H7 (cell line): ENCODE measurements at regions not wholly inside any gene's neighbourhood (a gene's known extent, or its start where the extent isn't known, plus 50 kb on each side); places are given as distances from the start of the nearest gene placed in this dataset.
"Not testable (repeated sequence)": the region's sequence is repeated elsewhere in the genome, so short reads cannot be mapped to it uniquely, and the experiment has no call there.

Experiments
- DNase-seq: peaks from one replicate; pipeline ENCODE4 v3.0.0; 2012
- H3K27me3 ChIP-seq: 2 replicates; pipeline ENCODE4 v1.6.0; 2011; ENCODE audit warnings: mild to moderate bottlenecking, low read length; ENCODE audit not compliant: control insufficient read depth, insufficient read depth
- H3K36me3 ChIP-seq: replicated peaks from 2 replicates; pipeline ENCODE4 v1.5.1; 2011; ENCODE audit warnings: low read length; ENCODE audit not compliant: control insufficient read depth, insufficient read depth
- H3K4me3 ChIP-seq: 2 replicates; pipeline ENCODE4 v1.5.1; 2011; ENCODE audit warnings: low read depth, mild to moderate bottlenecking, control low read depth, low read length, moderate library complexity; ENCODE audit not compliant: insufficient read depth

DNA sequence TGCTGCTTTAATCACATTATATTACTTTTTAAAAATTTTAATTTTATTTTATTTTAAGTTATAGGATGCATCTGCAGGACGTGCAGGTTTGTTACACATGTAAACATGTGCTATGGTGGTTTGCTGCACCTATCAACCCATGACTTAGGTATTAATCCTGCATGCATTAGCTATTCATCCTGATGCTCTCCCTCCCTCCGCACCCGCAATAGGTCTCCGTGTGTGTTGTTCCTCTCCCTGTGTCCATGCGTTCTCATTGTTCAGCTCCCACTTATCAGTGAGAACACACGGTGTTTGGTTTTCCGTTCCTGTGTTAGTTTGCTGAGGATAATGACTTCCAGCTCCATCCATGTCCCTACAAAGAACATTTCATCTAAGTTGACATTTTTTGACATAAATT lies 283.2 kb downstream of the CYRIA start:
- H3K27me3 ChIP-seq: no peaks in the 10 kb centered on the region
- no peak overlapping the region for H3K4me3 ChIP-seq
- no peaks in the 10 kb centered on the region for H3K36me3 ChIP-seq
- DNase-seq: no peak

DNA sequence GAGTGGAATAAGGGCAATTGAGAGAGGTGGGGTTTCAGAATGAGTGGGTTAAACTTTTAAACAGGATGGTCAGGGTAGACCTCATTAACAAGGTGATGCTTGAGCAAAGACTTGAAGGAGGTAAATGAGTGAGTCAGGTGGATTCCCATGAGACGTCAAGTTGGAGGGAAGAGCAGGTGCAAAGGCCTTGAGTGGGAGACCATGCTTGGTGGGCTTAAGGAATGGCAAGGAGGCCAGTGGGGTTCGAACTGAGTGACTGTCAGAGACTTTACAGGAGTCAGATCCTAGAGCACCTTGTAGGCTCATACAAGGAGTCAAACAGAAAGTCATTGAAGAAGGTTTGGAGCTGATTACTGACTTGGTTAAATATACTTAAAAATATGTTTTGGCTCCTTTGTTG lies 284.1 kb downstream of the CYRIA start:
- Histone ChIP-seq H3K36me3 (no peaks in the 10 kb centered on the region), H3K4me3 (no peak overlapping the region), H3K27me3 (no peaks in the 10 kb centered on the region)
- DNase-seq: no peak

DNA sequence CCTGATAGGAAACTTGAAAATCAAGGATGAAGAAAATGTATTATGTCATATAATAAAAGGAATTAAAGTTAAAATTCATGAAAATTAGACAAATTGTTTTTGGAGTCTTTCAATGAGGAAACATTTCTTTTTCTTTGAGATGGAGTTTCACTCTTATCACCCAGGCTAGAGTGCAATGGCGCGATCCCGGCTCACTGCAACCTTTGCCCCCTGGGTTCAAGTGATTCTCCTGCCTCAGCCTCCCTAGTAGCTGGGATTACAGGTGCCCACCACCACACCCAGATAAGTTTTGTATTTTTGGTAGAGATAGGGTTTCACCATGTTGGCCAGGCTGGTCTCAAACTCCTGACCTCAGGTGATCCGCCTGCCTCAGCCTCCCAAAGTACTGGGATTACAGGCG lies 285.7 kb downstream of the CYRIA start:
- DNase-seq, H3K4me3 ChIP-seq, H3K36me3 ChIP-seq, H3K27me3 ChIP-seq: not testable (repeated sequence)

DNA sequence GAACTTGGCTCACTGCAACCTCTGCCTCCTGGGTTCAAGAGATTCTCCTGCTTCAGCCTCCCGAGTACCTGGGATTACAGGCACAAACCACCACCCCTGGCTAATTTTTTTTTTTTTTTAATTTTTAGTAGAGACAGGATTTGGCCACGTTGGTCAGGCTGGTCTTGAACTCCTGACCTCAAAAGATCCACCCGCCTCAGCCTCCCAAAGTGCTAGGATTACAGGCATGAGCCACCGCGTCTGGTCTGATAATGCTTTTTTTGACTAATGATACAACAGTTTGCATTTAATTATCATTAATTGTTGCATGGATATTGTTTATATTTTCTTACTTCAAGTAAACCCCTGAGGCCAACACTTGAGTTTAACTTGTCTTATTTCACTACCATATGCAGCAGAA lies 286.6 kb downstream of the CYRIA start:
- H3K36me3 ChIP-seq, DNase-seq, H3K27me3 ChIP-seq, H3K4me3 ChIP-seq: not testable (repeated sequence)

DNA sequence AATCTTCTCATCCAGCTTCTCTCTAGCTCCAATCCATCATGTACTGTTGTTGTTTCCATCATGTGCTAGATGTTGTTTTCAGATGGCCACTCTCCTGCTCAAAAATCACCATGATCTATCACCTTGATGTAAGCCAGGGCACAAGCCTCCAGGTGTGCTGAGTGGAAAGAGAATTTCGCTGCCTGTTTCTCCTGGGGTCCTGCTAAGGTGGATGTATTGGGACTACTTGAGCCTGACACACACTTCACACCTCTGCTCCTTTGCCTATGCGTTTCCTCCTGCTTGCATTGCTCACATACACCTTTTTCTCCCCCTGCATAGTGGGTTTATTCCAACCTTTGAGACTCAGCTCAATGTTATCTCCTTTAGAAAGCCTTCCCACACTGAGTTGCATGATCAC lies 287.6 kb downstream of the CYRIA start:
- no peaks in the 10 kb centered on the region for H3K27me3 ChIP-seq
- H3K4me3 ChIP-seq: no peak overlapping the region
- no peaks in the 10 kb centered on the region for H3K36me3 ChIP-seq
- DNase-seq: no peak

DNA sequence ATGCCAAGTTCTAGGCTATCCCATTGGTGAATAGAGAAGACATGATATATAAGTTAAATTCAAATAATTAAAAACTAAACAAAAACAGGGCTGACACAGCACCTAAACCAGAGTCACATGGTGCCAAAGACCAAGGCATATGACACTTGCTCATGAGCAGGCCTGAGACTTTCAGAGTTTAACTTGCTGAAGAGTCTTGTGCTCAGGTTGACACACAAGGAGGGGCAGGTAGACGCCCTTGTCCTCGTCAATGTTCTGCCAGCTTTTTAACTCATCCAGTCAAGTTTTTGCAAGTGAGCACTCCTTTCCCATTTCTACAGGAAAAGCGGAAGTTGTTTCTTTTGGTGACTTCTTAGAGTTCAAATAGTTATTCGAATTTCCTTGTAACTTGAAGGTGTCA lies 289.7 kb downstream of the CYRIA start:
- no peak overlapping the region for H3K4me3 ChIP-seq
- H3K36me3 ChIP-seq: no peaks in the 10 kb centered on the region
- no peak for DNase-seq
- H3K27me3 ChIP-seq: no peaks in the 10 kb centered on the region

DNA sequence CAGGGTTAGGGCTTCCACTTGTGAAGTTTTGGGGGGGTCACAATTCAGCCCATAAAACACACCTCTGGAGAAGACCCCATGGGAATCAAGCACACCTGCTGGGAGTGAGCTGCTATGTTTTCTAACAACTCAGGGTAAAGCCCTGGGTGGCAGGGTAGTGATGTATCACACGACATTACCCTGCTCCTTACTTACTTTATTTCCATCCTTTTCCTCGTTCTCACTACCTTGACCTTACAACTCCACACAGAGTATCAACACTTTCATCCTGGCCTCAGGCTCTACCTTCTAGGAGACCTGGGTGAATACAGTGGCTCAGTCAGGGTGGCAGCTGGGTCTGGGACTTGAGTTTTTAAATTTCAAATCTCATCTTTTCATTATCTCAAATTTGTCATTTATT lies 290.3 kb downstream of the CYRIA start:
- DNase-seq: no peak
- Histone ChIP-seq H3K27me3 (no peaks in the 10 kb centered on the region), H3K36me3 (no peaks in the 10 kb centered on the region), H3K4me3 (no peak overlapping the region)

DNA sequence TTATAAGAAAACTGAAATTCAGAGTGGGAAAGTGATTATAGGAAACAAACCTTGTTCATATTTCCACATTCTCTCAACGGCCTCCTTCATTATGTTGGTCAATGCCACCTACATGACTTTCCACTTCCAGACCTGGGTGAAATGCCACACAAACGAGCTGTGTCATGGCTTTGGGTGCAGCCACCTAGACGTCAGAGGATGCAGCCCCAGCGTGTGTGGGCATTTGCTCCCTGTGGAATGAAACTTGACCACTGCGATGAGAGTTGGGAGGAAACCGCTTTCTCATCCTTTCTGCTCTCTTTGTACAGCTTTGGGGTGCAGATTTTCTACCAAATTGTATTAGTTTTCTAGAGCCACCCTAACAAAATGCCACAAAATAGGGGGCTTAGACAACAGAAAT lies 291.0 kb downstream of the CYRIA start:
- DNase-seq: no peak
- Histone ChIP-seq H3K27me3 (no peaks in the 10 kb centered on the region), H3K4me3 (no peak overlapping the region), H3K36me3 (no peaks in the 10 kb centered on the region)

DNA sequence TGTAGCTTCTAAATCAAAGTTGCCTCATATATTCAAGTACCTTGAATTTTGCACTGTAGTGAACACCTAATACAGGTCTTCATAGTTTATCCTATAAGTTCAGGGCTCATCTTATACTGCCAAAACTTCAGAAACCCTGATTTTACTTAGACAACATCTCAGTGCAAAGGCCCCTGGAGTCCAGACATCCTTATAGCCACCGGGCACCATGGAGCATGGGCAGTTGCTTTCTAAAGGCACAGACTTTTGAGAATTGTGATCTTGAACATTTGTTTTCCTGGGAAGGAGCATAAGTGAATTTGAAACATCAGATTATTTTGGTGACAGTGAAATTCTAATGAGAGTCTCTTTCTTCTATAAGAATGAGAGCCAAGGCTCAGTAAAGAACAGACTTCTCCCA lies 292.3 kb downstream of the CYRIA start:
- Histone ChIP-seq H3K27me3 (no peaks in the 10 kb centered on the region), H3K4me3 (no peak overlapping the region)
- DNase-seq: no peak

DNA sequence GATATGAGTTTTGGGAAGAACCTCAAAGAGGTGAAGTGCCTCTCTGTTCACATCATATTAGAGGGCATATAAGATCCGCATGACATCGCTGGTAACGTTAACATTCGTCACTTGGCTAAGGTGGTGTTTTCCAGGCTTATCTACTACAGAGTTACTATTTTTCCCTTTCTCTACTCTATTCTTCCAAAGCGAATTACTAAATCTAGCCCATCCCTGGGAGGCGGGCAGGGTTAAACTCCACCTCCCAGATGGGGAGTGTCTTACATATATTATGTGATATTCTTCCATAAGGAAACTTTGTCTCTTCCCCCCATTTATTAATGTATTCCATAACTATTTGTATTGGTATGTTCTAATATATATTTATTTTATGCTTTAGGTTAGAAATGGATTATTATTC lies 293.9 kb downstream of the CYRIA start:
- Histone ChIP-seq H3K4me3 (no peak overlapping the region), H3K27me3 (no peaks in the 10 kb centered on the region), H3K36me3 (no peaks in the 10 kb centered on the region)
- DNase-seq: no peak

More for the DNA sequence above, 292.3 kb downstream of the CYRIA start:
- no peaks in the 10 kb centered on the region for H3K36me3 ChIP-seq

DNA sequence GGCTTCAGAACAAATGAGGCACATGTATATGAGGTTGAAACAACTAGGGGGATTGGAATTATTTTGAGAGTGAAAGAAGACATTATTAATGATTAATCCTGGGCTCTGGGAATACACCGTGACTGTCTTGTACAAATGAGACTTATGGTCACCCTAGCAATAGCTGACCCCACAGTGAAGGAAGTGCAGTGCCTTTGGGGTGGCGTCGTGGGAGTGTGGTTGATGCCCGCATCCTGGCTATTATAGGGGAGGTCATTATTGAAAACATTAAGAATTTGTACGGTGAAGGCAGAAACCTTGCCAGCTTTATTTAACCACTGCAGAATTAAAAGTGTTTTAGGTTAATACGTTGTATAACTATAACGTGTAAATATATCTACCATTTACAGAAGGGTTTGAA lies 296.7 kb downstream of the CYRIA start:
- H3K27me3 ChIP-seq: no peaks in the 10 kb centered on the region
- DNase-seq: no peak
- H3K4me3 ChIP-seq: no peak overlapping the region
- no peaks in the 10 kb centered on the region for H3K36me3 ChIP-seq

DNA sequence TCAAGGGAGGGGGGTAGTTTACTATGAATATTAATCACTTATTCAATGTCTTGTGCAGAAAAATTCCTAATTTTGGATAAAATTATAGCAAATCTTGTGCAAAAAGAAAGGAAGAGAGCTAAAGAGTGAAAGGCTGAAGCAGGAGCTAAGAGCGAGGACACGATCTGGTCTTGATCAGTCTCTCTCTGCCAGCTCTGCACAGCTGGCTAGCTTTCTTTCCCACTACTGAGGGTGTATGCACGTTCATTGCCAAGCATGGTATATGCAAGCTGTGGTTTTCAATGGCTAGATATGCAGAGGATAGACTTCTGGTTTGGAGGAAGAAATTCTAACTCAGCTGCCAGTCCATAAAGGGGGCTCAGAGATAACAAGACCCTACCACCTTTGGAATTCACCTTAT lies 297.3 kb downstream of the CYRIA start:
- Histone ChIP-seq H3K36me3 (no peaks in the 10 kb centered on the region), H3K4me3 (no peak overlapping the region), H3K27me3 (no peaks in the 10 kb centered on the region)
- no peak for DNase-seq

DNA sequence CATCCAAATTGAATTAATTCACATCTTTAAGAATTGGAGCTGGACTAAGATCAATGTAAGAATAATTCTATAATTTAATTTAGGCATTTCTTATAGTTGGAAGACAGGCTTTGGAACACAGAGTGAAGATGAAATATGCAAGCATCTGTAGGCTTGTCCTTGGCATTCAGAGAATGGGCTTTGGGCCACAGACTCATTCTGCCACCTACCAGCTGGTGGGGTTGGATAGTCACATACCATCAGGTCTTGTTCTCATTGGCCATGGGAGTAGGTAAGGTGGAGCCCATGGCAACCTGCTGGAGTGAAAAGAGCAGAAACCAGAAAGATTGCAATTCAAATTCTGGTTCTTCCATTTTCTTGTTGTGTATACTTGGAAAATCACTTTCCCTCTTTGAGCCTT lies 300.3 kb downstream of the CYRIA start:
- Histone ChIP-seq H3K27me3 (no peaks in the 10 kb centered on the region), H3K36me3 (no peaks in the 10 kb centered on the region), H3K4me3 (no peak overlapping the region)
- DNase-seq: no peak

DNA sequence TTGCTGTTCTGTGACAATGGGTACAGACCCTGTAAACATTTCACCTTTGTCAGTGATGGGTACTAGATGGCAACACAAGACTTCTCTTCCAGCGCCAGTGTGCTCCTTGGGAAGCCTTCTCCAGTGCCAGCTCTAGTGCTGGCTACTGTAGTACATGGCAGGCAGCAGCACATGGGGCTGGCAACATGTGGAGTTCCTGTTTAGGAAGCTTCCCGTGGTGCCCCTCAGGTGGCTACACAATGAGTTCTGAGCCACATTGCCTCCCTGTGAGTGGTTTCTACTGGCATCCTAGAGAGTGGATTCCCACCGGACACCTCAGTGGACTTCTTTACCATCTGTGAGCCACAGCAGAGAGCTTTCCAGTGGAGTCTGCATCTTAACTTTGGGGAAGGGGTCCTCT lies 302.1 kb downstream of the CYRIA start:
- H3K36me3 ChIP-seq: no peaks in the 10 kb centered on the region
- H3K4me3 ChIP-seq: no peak overlapping the region
- no peak for DNase-seq
- no peaks in the 10 kb centered on the region for H3K27me3 ChIP-seq

DNA sequence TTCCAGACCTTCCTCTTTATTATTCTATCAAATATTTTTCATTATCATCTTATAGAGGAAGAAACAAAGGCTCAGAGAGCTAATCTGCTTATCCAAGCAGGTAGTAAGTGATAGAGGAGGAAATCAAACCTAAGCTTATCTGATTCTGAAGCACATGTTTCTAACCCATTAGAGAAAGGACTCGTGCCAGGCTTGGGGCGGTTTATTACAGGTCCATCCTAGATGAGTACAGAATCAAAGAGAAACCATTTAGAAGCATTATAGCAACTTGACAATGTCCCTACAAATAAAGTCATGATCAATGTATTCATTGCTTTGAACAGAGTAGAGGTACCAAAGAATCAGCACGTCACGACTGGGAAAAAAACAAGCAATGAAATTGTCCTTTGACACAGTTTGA lies 303.0 kb downstream of the CYRIA start:
- Histone ChIP-seq H3K36me3 (no peaks in the 10 kb centered on the region), H3K27me3 (no peaks in the 10 kb centered on the region), H3K4me3 (no peak overlapping the region)
- no peak for DNase-seq

DNA sequence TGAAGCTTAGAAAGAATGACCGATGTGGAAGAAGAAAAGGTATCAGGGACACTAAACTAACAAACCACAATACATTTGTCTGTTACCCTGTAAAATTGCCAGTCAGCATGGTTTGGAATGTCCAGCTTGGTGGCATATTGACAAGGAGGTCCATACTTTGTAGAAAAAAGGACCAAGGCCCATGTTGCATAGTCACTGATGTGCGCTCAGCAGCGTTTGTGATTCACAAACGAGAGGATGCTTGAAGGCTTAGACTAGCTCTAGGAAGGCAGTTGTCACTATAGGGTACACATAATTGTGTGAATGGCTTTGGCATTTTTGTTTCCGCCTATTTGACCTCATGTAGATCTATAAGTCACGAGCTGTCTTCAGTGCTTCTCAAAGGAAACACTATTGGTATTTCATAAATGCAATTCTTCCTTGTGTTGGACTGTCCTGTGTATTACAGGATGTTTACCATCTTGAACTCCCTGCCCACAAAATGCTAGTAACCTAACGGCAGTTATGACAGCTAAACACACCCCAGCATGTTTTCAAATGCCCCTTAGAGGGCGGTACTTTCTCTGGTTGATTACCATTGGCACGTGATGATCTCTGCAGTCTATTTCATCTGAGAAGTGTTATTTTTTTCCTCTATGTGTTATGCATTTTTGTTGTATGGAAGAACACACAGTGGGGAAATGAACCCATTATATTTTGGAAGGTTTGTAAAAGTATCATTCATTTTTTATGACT lies 304.2 kb downstream of the CYRIA start:
- no peak for DNase-seq
- Histone ChIP-seq H3K36me3 (no peaks in the 10 kb centered on the region), H3K4me3 (no peak overlapping the region), H3K27me3 (no peaks in the 10 kb centered on the region)
